ENCODE measurements at regions not wholly inside any gene's neighbourhood (a gene's known extent, or its start where the extent isn't known, plus 50 kb on each side); places are given as distances from the start of the nearest gene placed in this dataset.

GRCh38 chr3:21271606-21272016 is 479.4 kb downstream of the ZNF385D start:
- no peak for TF ChIP-seq CTCF (IDR thresholded peaks at IDR 0.05; ENCODE audit: unreplicated experiment in 3 of 3)
- H3K9me3 Mint-ChIP-seq = peaks cover 6% of the 10 kb centered on the region

GRCh38 chr3:21269882-21270281 is 481.1 kb downstream of the ZNF385D start:
- no peak overlapping the region for H3K4me3 Mint-ChIP-seq
- H3K36me3 Mint-ChIP-seq (ENCODE audit: low read depth) = no peaks in the 10 kb centered on the region
- H3K27ac Mint-ChIP-seq = no peak overlapping the region
- H3K4me1 Mint-ChIP-seq = peaks cover 13% of the 10 kb centered on the region
- peaks cover 3% of the 10 kb centered on the region for H3K9me3 Mint-ChIP-seq
- H3K27me3 Mint-ChIP-seq (ENCODE audit: low read depth) = no peaks in the 10 kb centered on the region
- no peak for TF ChIP-seq CTCF (IDR thresholded peaks at IDR 0.05; ENCODE audit: unreplicated experiment in 3 of 3)

More at GRCh38 chr3:21271606-21272016, 479.4 kb downstream of the ZNF385D start:
- Mint-ChIP-seq H3K27ac (no peak overlapping the region), H3K27me3 (ENCODE audit: low read depth) (no peaks in the 10 kb centered on the region), H3K4me3 (no peak overlapping the region), H3K4me1 (peaks cover 13% of the 10 kb centered on the region), H3K36me3 (ENCODE audit: low read depth) (no peaks in the 10 kb centered on the region)

DNA sequence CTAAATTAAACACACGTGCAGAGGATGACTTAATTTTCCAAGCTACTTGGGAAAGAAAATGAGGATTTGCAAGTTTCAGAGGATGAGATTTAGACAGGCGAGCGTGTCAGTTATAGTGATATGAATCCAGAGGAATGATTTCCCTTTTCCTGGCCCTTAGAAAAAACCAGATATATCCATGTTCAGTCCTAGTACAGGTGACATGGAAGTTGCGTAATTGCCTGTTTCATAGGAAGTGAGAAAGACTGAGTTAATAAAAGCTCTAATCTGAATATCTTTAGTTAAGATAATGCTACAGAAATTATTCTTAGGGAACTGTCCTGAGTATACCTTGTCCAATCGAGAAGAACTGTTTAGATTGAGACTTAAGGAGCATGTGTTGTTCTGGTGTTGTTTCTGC is 490.5 kb downstream of the ZNF385D start:
- H3K4me1 Mint-ChIP-seq = peaks cover 18% of the 10 kb centered on the region
- TF ChIP-seq CTCF (IDR thresholded peaks at IDR 0.05; ENCODE audit: unreplicated experiment in 3 of 3) = no peak
- H3K9me3 Mint-ChIP-seq = peaks cover 4% of the 10 kb centered on the region
- no peak overlapping the region for H3K4me3 Mint-ChIP-seq
- H3K27me3 Mint-ChIP-seq (ENCODE audit: low read depth) = no peaks in the 10 kb centered on the region
- H3K27ac Mint-ChIP-seq = peak overlapping the region in 2 of 3 experiments; percentile 67 to 72
- H3K36me3 Mint-ChIP-seq (ENCODE audit: low read depth) = no peaks in the 10 kb centered on the region

GRCh38 chr3:21259896-21260295 is 491.1 kb downstream of the ZNF385D start:
- Mint-ChIP-seq H3K4me1 (peaks cover 18% of the 10 kb centered on the region), H3K4me3 (no peak overlapping the region), H3K9me3 (peaks cover 6% of the 10 kb centered on the region), H3K27me3 (ENCODE audit: low read depth) (no peaks in the 10 kb centered on the region), H3K36me3 (ENCODE audit: low read depth) (no peaks in the 10 kb centered on the region), H3K27ac (peak overlapping the region; percentile 4 to 72 (median 67))
- no peak for TF ChIP-seq CTCF (IDR thresholded peaks at IDR 0.05; ENCODE audit: unreplicated experiment in 3 of 3)

GRCh38 chr3:21256932-21257331 is 494.1 kb downstream of the ZNF385D start:
- Mint-ChIP-seq H3K4me3 (no peak overlapping the region), H3K27me3 (ENCODE audit: low read depth) (no peaks in the 10 kb centered on the region), H3K36me3 (ENCODE audit: low read depth) (no peaks in the 10 kb centered on the region), H3K9me3 (peaks cover 9% of the 10 kb centered on the region), H3K4me1 (peaks cover 18% of the 10 kb centered on the region), H3K27ac (no peak overlapping the region)
- TF ChIP-seq CTCF (IDR thresholded peaks at IDR 0.05; ENCODE audit: unreplicated experiment in 3 of 3) = no peak

DNA sequence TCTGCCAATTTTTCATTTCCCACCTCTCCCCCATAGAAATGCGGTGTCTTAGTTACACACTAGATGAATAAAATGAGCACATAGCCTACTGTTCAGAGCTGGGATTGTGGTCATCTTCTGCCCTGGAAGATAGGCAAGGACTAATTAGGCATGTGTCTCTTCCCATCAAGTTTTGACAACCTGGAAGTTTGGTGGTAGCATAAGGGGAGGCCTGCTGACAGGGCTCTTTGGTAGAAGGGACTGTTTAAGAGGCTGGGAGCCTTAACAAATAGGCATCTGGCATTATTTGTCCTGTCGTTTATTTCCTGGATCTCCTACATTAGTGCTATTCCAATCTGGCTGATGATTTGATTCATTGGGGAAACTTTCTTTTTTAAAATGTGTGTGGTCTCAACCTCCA is 512.3 kb downstream of the ZNF385D start:
- Mint-ChIP-seq H3K27me3 (ENCODE audit: low read depth) (no peaks in the 10 kb centered on the region), H3K4me3 (no peak overlapping the region), H3K4me1 (no peaks in the 10 kb centered on the region), H3K36me3 (ENCODE audit: low read depth) (no peaks in the 10 kb centered on the region), H3K27ac (no peak overlapping the region), H3K9me3 (no peaks in the 10 kb centered on the region)
- no peak for TF ChIP-seq CTCF (IDR thresholded peaks at IDR 0.05; ENCODE audit: unreplicated experiment in 3 of 3)

Data from nephron (organoid).